ENCODE measurements at regions not wholly inside any gene's neighbourhood (a gene's known extent, or its start where the extent isn't known, plus 50 kb on each side); places are given as distances from the start of the nearest gene placed in this dataset.

- H3K9me3 ChIP-seq: no peaks in the 10 kb centered on the region
- H3K4me3 ChIP-seq: no peak overlapping the region
- WGBS, 2 donors (ENCODE audit: low coverage in 1 of 2): 88 to 94% methylated on average over 2 to 4 of the region's 4 CpGs
- no peaks in the 10 kb centered on the region for H3K36me3 ChIP-seq
- H3K4me1 ChIP-seq: peaks cover 0 to 10% (median 3%) of the 10 kb centered on the region in 4 donors
- H3K27me3 ChIP-seq: no peaks in the 10 kb centered on the region
- TF ChIP-seq POLR2AphosphoS5 (IDR thresholded peaks at IDR 0.05) (no peak), EP300 (IDR thresholded peaks at IDR 0.05; ENCODE audit: low read depth) (no peak), POLR2A (IDR thresholded peaks at IDR 0.05) (no peak), CTCF (IDR thresholded peaks at IDR 0.05) (no peak)
- intact Hi-C loops (cut with DNase I; ENCODE audit: low total_unique reads): no loop called here
- no peak for DNase-seq
- in situ Hi-C loops (cut with MboI; ENCODE audit: low pct_ligation_motif_present in 1 of 4, low pct_unique_long_range_greater_than_20kb in 1 of 4, low sequenced_read_pairs in 3 of 4): no loop called here
- H3K27ac ChIP-seq: no peak overlapping the region
Measured at GRCh38 chr2:167790781-167791450, 456.5 kb downstream of the STK39 start.

- Histone ChIP-seq H3K9me3 (no peaks in the 10 kb centered on the region), H3K27ac (no peak overlapping the region), H3K36me3 (no peaks in the 10 kb centered on the region), H3K4me3 (no peak overlapping the region), H3K27me3 (no peaks in the 10 kb centered on the region), H3K4me1 (peaks cover 0 to 10% (median 3%) of the 10 kb centered on the region in 4 donors)
- WGBS, 2 donors (ENCODE audit: low coverage in 1 of 2): 91 to 100% methylated on average over 1 to 4 of the region's 4 CpGs
- DNase-seq: no peak
- TF ChIP-seq POLR2AphosphoS5 (IDR thresholded peaks at IDR 0.05): no peak
- TF ChIP-seq EP300 (IDR thresholded peaks at IDR 0.05; ENCODE audit: low read depth): no peak
- TF ChIP-seq POLR2A (IDR thresholded peaks at IDR 0.05): no peak
- TF ChIP-seq CTCF (IDR thresholded peaks at IDR 0.05): no peak
- intact Hi-C loops (cut with DNase I; ENCODE audit: low total_unique reads) (no loop called here), in situ Hi-C loops (cut with MboI; ENCODE audit: low pct_ligation_motif_present in 1 of 4, low pct_unique_long_range_greater_than_20kb in 1 of 4, low sequenced_read_pairs in 3 of 4) (no loop called here)
Measured at GRCh38 chr2:167790189-167790588, 457.2 kb downstream of the STK39 start.

GRCh38 chr2:167787562-167787961 is 459.8 kb downstream of the STK39 start:
- no peak for TF ChIP-seq POLR2AphosphoS5 (IDR thresholded peaks at IDR 0.05)
- no peak for TF ChIP-seq CTCF (IDR thresholded peaks at IDR 0.05)
- no peak for TF ChIP-seq POLR2A (IDR thresholded peaks at IDR 0.05)
- TF ChIP-seq EP300 (IDR thresholded peaks at IDR 0.05; ENCODE audit: low read depth): no peak
- intact Hi-C loops (cut with DNase I; ENCODE audit: low total_unique reads) (no loop called here), in situ Hi-C loops (cut with MboI; ENCODE audit: low pct_ligation_motif_present in 1 of 4, low pct_unique_long_range_greater_than_20kb in 1 of 4, low sequenced_read_pairs in 3 of 4) (no loop called here)
- WGBS, 2 donors (ENCODE audit: low coverage in 1 of 2): 63 to 80% methylated on average over 1 to 3 of the region's 3 CpGs
- peaks cover 0 to 10% (median 3%) of the 10 kb centered on the region in 4 donors for H3K4me1 ChIP-seq
- no peak for DNase-seq
- H3K27me3 ChIP-seq: no peaks in the 10 kb centered on the region
- H3K27ac ChIP-seq: no peak overlapping the region
- H3K9me3 ChIP-seq: no peaks in the 10 kb centered on the region
- H3K36me3 ChIP-seq: no peaks in the 10 kb centered on the region
- no peak overlapping the region for H3K4me3 ChIP-seq

- peaks cover 0 to 10% (median 3%) of the 10 kb centered on the region in 4 donors for H3K4me1 ChIP-seq
- TF ChIP-seq CTCF (IDR thresholded peaks at IDR 0.05): no peak
- no peak for TF ChIP-seq POLR2AphosphoS5 (IDR thresholded peaks at IDR 0.05)
- no peak for TF ChIP-seq POLR2A (IDR thresholded peaks at IDR 0.05)
- TF ChIP-seq EP300 (IDR thresholded peaks at IDR 0.05; ENCODE audit: low read depth): no peak
- DNase-seq: no peak
Measured at GRCh38 chr2:167787021-167787420, 460.4 kb downstream of the STK39 start.

More at GRCh38 chr2:167787021-167787420, 460.4 kb downstream of the STK39 start:
- Histone ChIP-seq H3K4me3 (no peak overlapping the region), H3K27me3 (no peaks in the 10 kb centered on the region), H3K27ac (no peak overlapping the region), H3K36me3 (no peaks in the 10 kb centered on the region), H3K9me3 (no peaks in the 10 kb centered on the region)
- intact Hi-C loops (cut with DNase I; ENCODE audit: low total_unique reads): no loop called here
- in situ Hi-C loops (cut with MboI; ENCODE audit: low pct_ligation_motif_present in 1 of 4, low pct_unique_long_range_greater_than_20kb in 1 of 4, low sequenced_read_pairs in 3 of 4): no loop called here
- WGBS, 2 donors (ENCODE audit: low coverage in 1 of 2): 56% methylated on average over 1 of the region's 1 CpG; no CpG with 5 or more reads in 1 of the 2 donors

Measured in transverse colon (tissue), 4 donors.